SKM-1 treated with dmso at 0.1 percent for 144 hours (cell line): ENCODE measurements at regions not wholly inside any gene's neighbourhood (a gene's known extent, or its start where the extent isn't known, plus 50 kb on each side); places are given as distances from the start of the nearest gene placed in this dataset.

Experiments used
- DNase-seq: peaks from one replicate; lab custom pipeline; 2025; ENCODE audit not compliant: unreplicated experiment; lab: John Stamatoyannopoulos, UW

- no peak for DNase-seq
These were observed 120.2 kb downstream of the TRIM29 start for GRCh38 chr11:120017582-120018150.

- peak; percentile 5 for DNase-seq
These were observed 124.3 kb downstream of the TRIM29 start for GRCh38 chr11:120013325-120014250.

GRCh38 chr11:120012245-120012644, 125.7 kb downstream of the TRIM29 start:
- DNase-seq, result no peak

- DNase-seq, result no peak
These were observed 126.1 kb downstream of the TRIM29 start for GRCh38 chr11:120011836-120012235.

- no peak for DNase-seq
These were observed 127.1 kb downstream of the TRIM29 start for GRCh38 chr11:120010775-120011174.

GRCh38 chr11:120009938-120010337, 128.0 kb downstream of the TRIM29 start:
- no peak for DNase-seq

GRCh38 chr11:120007144-120007543, 130.8 kb downstream of the TRIM29 start:
- no peak for DNase-seq

- no peak for DNase-seq
These were observed 133.2 kb downstream of the TRIM29 start for GRCh38 chr11:120004723-120005122.

- no peak for DNase-seq
These were observed 136.5 kb downstream of the TRIM29 start for GRCh38 chr11:120001178-120002090.

GRCh38 chr11:119999220-119999619, 138.7 kb downstream of the TRIM29 start:
- DNase-seq, result no peak

GRCh38 chr11:119996556-119996955, 141.4 kb downstream of the TRIM29 start:
- no peak for DNase-seq

- DNase-seq, result no peak
These were observed 142.0 kb downstream of the TRIM29 start for GRCh38 chr11:119995730-119996491.

- no peak for DNase-seq
These were observed 144.2 kb downstream of the TRIM29 start for GRCh38 chr11:119993722-119994121.

GRCh38 chr11:119992171-119993051, 145.5 kb downstream of the TRIM29 start:
- no peak for DNase-seq

GRCh38 chr11:119991669-119992068, 146.2 kb downstream of the TRIM29 start:
- no peak for DNase-seq

- no peak for DNase-seq
These were observed 146.9 kb downstream of the TRIM29 start for GRCh38 chr11:119991022-119991404.

- no peak for DNase-seq
These were observed 147.4 kb downstream of the TRIM29 start for GRCh38 chr11:119990309-119991021.

- DNase-seq, result no peak
These were observed 148.6 kb downstream of the TRIM29 start for GRCh38 chr11:119989159-119989821.

GRCh38 chr11:119985551-119985950, 152.4 kb downstream of the TRIM29 start:
- DNase-seq, result no peak
